HCT116 (cell line): ENCODE measurements at regions not wholly inside any gene's neighbourhood (a gene's known extent, or its start where the extent isn't known, plus 50 kb on each side); places are given as distances from the start of the nearest gene placed in this dataset.

Experiments used
- ATAC-seq: fragments of 200-7000 bp; cut with Tn5 transposase; 2 replicates; pipeline ENCODE4 v1.9.1; 2020; ENCODE audit warnings: mild to moderate bottlenecking, moderate library complexity
- BruUV-seq: library from RNA; stranded (reverse); fragments of 400-500 nt; replicated peaks from 2 replicates; lab custom pipeline; 2021; lab: Mats Ljungman, UMichigan
- CTCF ChIA-PET: fragments of 300-600 bp; sonication (Branson Sonifier 250); formaldehyde crosslinking; loops from one replicate; lab custom pipeline; 2021; ENCODE audit warnings: antibody characterized with exemption; lab: Charles Lee
- POLR2A ChIA-PET: fragments of 300-600, 350-600 bp; sonication (Branson Sonifier 250); formaldehyde crosslinking; loops from one replicate; lab custom pipeline; 2021; ENCODE audit warnings: antibody characterized with exemption; lab: Charles Lee
- RAD21 ChIA-PET, 2 experiments: fragments of 300-600 bp; sonication (Branson Sonifier 250); formaldehyde crosslinking; loops; one replicate each; lab custom pipeline; 2023; ENCODE audit warnings: low total read pairs in 2 of 2; ENCODE audit not compliant: uncharacterized antibody in 2 of 2, unreplicated experiment in 2 of 2, low non-redundant PET in 1 of 2; lab: Charles Lee
- DNase-seq: peaks from one replicate; pipeline ENCODE4 v3.0.0-alpha.2; 2010; ENCODE audit warnings: low read depth, low spot score
- H2AFZ ChIP-seq: fragments of 200-600 bp; shearing (Covaris generic), sonication (generic); 2 replicates; pipeline ENCODE4 v1.6.1; 2017; ENCODE audit warnings: low read depth, mixed run types, mixed read lengths, antibody characterized with exemption, low read length; ENCODE audit not compliant: poor library complexity, severe bottlenecking
- H3K27ac ChIP-seq: 2 replicates; pipeline ENCODE4 v1.5.1; 2012; ENCODE audit warnings: low read depth, low read length
- H3K27me3 ChIP-seq: fragments of 200-600 bp; sonication (generic); 2 replicates; pipeline ENCODE4 v1.6.1; 2016; ENCODE audit warnings: mixed run types, low read length, mixed read lengths; ENCODE audit not compliant: insufficient read depth
- H3K36me3 ChIP-seq, 2 experiments: fragments of 200-500 bp in 1 of 2; fragments of 200-600 bp in 1 of 2; sonication (Bioruptor generic) in 1 of 2; sonication (generic) in 1 of 2; 2 replicates each; pipeline versions ENCODE4 v1.5.1 to v1.6.1; 2014 to 2016; ENCODE audit warnings: low read length in 2 of 2, inconsistent platforms in 1 of 2, mixed read lengths in 1 of 2, mixed run types in 1 of 2; ENCODE audit not compliant: insufficient read depth in 2 of 2, control insufficient read depth in 1 of 2
- H3K4me1 ChIP-seq, 2 experiments: fragments of 200-600 bp in 1 of 2; sonication (generic) in 1 of 2; 2 replicates each; pipeline versions ENCODE4 v1.5.1 to v1.6.1; 2012 to 2017; ENCODE audit warnings: low read length in 2 of 2, inconsistent platforms in 1 of 2, mild to moderate bottlenecking in 1 of 2, mixed read lengths in 1 of 2, mixed run types in 1 of 2, moderate library complexity in 1 of 2; ENCODE audit not compliant: insufficient read depth in 2 of 2, control insufficient read depth in 1 of 2
- H3K4me2 ChIP-seq: fragments of 200-600 bp; sonication (generic); 2 replicates; pipeline ENCODE4 v1.6.1; 2017; ENCODE audit warnings: mixed run types, low read length, mixed read lengths
- H3K4me3 ChIP-seq, 2 experiments: fragments of 200-600 bp in 1 of 2; sonication (generic) in 1 of 2; replicated peaks in 1 of 2; 2 replicates each; pipeline ENCODE4 v1.5.1; 2011 to 2016; ENCODE audit warnings: low read length in 2 of 2, control low read depth in 1 of 2, low read depth in 1 of 2, mild to moderate bottlenecking in 1 of 2, mixed read lengths in 1 of 2, mixed run types in 1 of 2
- H3K79me2 ChIP-seq: fragments of 200-600 bp; sonication (generic); 2 replicates; pipeline ENCODE4 v1.6.1; 2017; ENCODE audit warnings: mild to moderate bottlenecking, mixed run types, low read length, moderate library complexity, mixed read lengths; ENCODE audit not compliant: insufficient read depth
- H3K9ac ChIP-seq: fragments of 200-600 bp; sonication (generic); 2 replicates; pipeline ENCODE4 v1.6.1; 2016; ENCODE audit warnings: low read length, mixed read lengths
- H3K9me2 ChIP-seq: fragments of 200-600 bp; sonication (generic), shearing (Covaris generic); 2 replicates; pipeline ENCODE4 v1.6.1; 2017; ENCODE audit warnings: mixed run types, mild to moderate bottlenecking, moderate library complexity; ENCODE audit not compliant: insufficient read depth
- H3K9me3 ChIP-seq, 2 experiments: fragments of 200-500 bp in 1 of 2; fragments of 200-600 bp in 1 of 2; sonication (Bioruptor generic) in 1 of 2; sonication (generic) in 1 of 2; 2 replicates each; pipeline ENCODE4 v1.6.1; 2014 to 2017; ENCODE audit warnings: low read length in 2 of 2, mixed read lengths in 2 of 2, inconsistent platforms in 1 of 2, low read depth in 1 of 2, mild to moderate bottlenecking in 1 of 2, mixed run types in 1 of 2, moderate library complexity in 1 of 2; ENCODE audit not compliant: control insufficient read depth in 1 of 2, insufficient read depth in 1 of 2
- H4K20me1 ChIP-seq: fragments of 200-600 bp; sonication (generic), shearing (Covaris generic); 2 replicates; pipeline ENCODE4 v1.6.1; 2017; ENCODE audit warnings: mixed run types, mild to moderate bottlenecking, moderate library complexity; ENCODE audit not compliant: insufficient read depth
- ATF3 ChIP-seq: IDR thresholded peaks from 2 replicates; pipeline ENCODE4 v1.6.1; 2012
- ELF1 ChIP-seq: IDR thresholded peaks from 2 replicates; pipeline ENCODE4 v1.6.1; 2012; ENCODE audit warnings: low read depth, borderline replicate concordance
- EZH2phosphoT487 ChIP-seq: fragments of 200-600 bp; IDR thresholded peaks from 2 replicates; pipeline ENCODE4 v1.6.1; 2018; ENCODE audit warnings: antibody characterized with exemption, borderline replicate concordance
- FOSL1 ChIP-seq: IDR thresholded peaks from 2 replicates; pipeline ENCODE4 v1.6.1; 2012; ENCODE audit warnings: low read depth
- JUND ChIP-seq: IDR thresholded peaks from 2 replicates; pipeline ENCODE4 v1.6.1; 2012
- ZFX ChIP-seq: fragments of 450-650 bp; IDR thresholded peaks from 2 replicates; pipeline ENCODE4 v1.6.1; 2017
- intact Hi-C: fragments of 100-400 bp; cut with micrococcal nuclease; formaldehyde crosslinking; loops from 2 replicates; pipeline ENCODE4 v1.10.0; 2022
- TF ChIP-seq, protein P1 (sequence below), 3 experiments: fragments of 200-600 bp in 1 of 3; sonication (generic) in 1 of 3; IDR thresholded peaks in 2 of 3; conservative IDR thresholded peaks in 1 of 3; 2 replicates each; pipeline ENCODE4 v1.5.1; 2012 to 2017; ENCODE audit warnings: low read depth in 2 of 3, low read length in 2 of 3, antibody characterized with exemption in 1 of 3, borderline replicate concordance in 1 of 3, control low read depth in 1 of 3, mild to moderate bottlenecking in 1 of 3, mixed read lengths in 1 of 3, mixed run types in 1 of 3, moderate library complexity in 1 of 3; ENCODE audit not compliant: insufficient read depth in 1 of 3
- TF ChIP-seq, protein P2 (sequence below): IDR thresholded peaks from 2 replicates; pipeline ENCODE4 v1.6.1; 2012

DNA sequence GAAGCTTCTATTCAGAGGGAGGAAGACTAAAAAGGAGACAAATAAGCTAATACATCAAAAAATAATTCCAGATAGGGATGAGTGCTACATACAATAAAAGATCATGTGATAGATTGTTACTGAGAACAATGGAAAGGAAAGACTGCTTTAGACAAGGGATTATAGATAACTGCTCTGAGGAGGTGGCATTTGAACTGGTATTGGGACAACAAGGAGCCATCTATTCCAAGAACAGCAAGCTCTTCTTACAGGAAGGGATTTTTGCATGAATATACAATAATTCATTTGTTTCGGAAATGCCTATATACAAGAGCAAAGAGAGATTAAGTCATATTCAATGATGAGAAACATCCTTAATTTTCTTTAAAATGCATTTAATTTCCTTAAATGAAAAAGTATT lies 540.5 kb upstream of the KLF12 start:
- H4K20me1 ChIP-seq: no peaks in the 10 kb centered on the region; the same call in 1 of the 2 replicates
- intact Hi-C loops: no loop called here
- no peaks in the 10 kb centered on the region for H3K9me2 ChIP-seq
- ChIA-PET POLR2A (no interaction called here), RAD21 (no interaction called here), CTCF (no interaction called here)
- no peaks in the 10 kb centered on the region for H3K36me3 ChIP-seq
- ATAC-seq (no peak), DNase-seq (no peak)
- no peak overlapping the region for H3K4me3 ChIP-seq
- no peak overlapping the region for H2AFZ ChIP-seq
- no peak overlapping the region for H3K4me2 ChIP-seq
- no peaks in the 10 kb centered on the region for H3K79me2 ChIP-seq
- no TSS peak for BruUV-seq
- no peaks in the 10 kb centered on the region for H3K9me3 ChIP-seq
- no peaks in the 10 kb centered on the region for H3K27me3 ChIP-seq
- no peak overlapping the region for H3K27ac ChIP-seq
- no peaks in the 10 kb centered on the region for H3K4me1 ChIP-seq
- TF ChIP-seq ELF1 (no peak), FOSL1 (no peak)
- TF ChIP-seq, protein P1, sequence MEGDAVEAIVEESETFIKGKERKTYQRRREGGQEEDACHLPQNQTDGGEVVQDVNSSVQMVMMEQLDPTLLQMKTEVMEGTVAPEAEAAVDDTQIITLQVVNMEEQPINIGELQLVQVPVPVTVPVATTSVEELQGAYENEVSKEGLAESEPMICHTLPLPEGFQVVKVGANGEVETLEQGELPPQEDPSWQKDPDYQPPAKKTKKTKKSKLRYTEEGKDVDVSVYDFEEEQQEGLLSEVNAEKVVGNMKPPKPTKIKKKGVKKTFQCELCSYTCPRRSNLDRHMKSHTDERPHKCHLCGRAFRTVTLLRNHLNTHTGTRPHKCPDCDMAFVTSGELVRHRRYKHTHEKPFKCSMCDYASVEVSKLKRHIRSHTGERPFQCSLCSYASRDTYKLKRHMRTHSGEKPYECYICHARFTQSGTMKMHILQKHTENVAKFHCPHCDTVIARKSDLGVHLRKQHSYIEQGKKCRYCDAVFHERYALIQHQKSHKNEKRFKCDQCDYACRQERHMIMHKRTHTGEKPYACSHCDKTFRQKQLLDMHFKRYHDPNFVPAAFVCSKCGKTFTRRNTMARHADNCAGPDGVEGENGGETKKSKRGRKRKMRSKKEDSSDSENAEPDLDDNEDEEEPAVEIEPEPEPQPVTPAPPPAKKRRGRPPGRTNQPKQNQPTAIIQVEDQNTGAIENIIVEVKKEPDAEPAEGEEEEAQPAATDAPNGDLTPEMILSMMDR (IDR thresholded peaks at IDR 0.05 in 2 of 3, conservative IDR thresholded peaks at IDR 0.05 in 1 of 3; ENCODE audit: borderline replicate concordance in 1 of 3, insufficient read depth in 1 of 3, low read depth in 2 of 3, low read length in 2 of 3): no peak
- TF ChIP-seq, protein P2, sequence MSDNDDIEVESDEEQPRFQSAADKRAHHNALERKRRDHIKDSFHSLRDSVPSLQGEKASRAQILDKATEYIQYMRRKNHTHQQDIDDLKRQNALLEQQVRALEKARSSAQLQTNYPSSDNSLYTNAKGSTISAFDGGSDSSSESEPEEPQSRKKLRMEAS: no peak
- no peak overlapping the region for H3K9ac ChIP-seq

DNA sequence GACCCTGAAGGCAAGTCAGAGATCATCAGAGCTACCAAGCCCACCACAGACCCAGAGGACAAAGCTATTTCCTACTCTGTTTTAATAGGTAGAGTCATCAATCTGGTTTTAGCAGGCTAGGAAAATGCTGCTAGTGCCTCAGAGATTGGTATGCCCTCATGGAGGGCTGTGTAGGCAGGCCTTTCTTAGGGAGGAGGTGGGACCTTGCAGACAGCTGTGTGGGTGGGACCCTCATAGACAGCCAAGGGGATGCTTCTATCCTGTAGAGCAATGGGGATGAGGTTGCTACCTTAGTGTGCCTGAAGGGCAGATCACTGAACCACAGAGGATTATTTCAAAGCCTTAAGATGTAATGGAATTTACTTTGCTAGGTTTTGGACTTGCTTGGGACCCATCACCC lies 534.9 kb upstream of the KLF12 start:
- DNase-seq: no peak
- intact Hi-C loops: no loop called here
- no peak for ATAC-seq
- Histone ChIP-seq H3K4me2 (no peak overlapping the region), H3K79me2 (no peaks in the 10 kb centered on the region), H4K20me1 (no peaks in the 10 kb centered on the region), H3K4me1 (no peaks in the 10 kb centered on the region), H3K27me3 (no peaks in the 10 kb centered on the region), H3K27ac (no peak overlapping the region), H3K36me3 (no peaks in the 10 kb centered on the region), H3K4me3 (no peak overlapping the region), H3K9ac (no peak overlapping the region), H2AFZ (no peak overlapping the region), H3K9me3 (no peaks in the 10 kb centered on the region), H3K9me2 (no peaks in the 10 kb centered on the region)
- RAD21 ChIA-PET: no interaction called here
- BruUV-seq: no TSS peak
- TF ChIP-seq ATF3: no peak
- TF ChIP-seq JUND: no peak
- TF ChIP-seq EZH2phosphoT487: no peak
- no peak for TF ChIP-seq ZFX
- POLR2A ChIA-PET: no interaction called here
- CTCF ChIA-PET: no interaction called here
